Endothelial cell of umbilical vein (primary cell): ENCODE measurements at regions not wholly inside any gene's neighbourhood (a gene's known extent, or its start where the extent isn't known, plus 50 kb on each side); places are given as distances from the start of the nearest gene placed in this dataset.

ENCODE experiments used
- BruUV-seq: library from RNA; stranded (reverse); fragments of 400-500 nt; replicated peaks from 2 replicates; lab custom pipeline; 2021; lab: Mats Ljungman, UMichigan
- CTCF ChIA-PET: fragments of 300-600, 350-600 bp; sonication (Branson Sonifier 250); formaldehyde crosslinking; loops from one replicate; lab custom pipeline; 2021; ENCODE audit warnings: antibody characterized with exemption, inconsistent platforms; lab: Charles Lee
- POLR2A ChIA-PET: fragments of 300-600, 350-600 bp; sonication (Branson Sonifier 250); formaldehyde crosslinking; loops from one replicate; lab custom pipeline; 2021; ENCODE audit warnings: antibody characterized with exemption, inconsistent platforms; lab: Charles Lee
- DNase-seq: peaks from one replicate; pipeline ENCODE4 v3.0.0-alpha.2; 2011; ENCODE audit warnings: low read depth, low spot score
- FAIRE-seq: peaks from 2 replicates; lab custom pipeline; 2011; peaks lifted over from hg19 to GRCh38; lab: Jason Lieb, UNC
- H2AFZ ChIP-seq: 2 replicates; pipeline ENCODE4 v1.6.0; 2012; ENCODE audit warnings: low read depth, low read length, control low read depth, inconsistent platforms
- H3K27ac ChIP-seq: 2 replicates; pipeline ENCODE4 v1.5.1; 2011; ENCODE audit warnings: low read depth, mild to moderate bottlenecking, control low read depth, low read length, moderate library complexity; ENCODE audit not compliant: insufficient read depth
- H3K27me3 ChIP-seq, 2 experiments: 2 replicates each; pipeline versions ENCODE4 v1.6.0 to v1.6.1; 2011; ENCODE audit warnings: low read length in 2 of 2, mixed read lengths in 1 of 2; ENCODE audit not compliant: control insufficient read depth in 2 of 2, insufficient read depth in 2 of 2
- H3K36me3 ChIP-seq, 2 experiments: 2 replicates in 1 of 2; 3 replicates in 1 of 2; pipeline ENCODE4 v1.5.1; 2011; ENCODE audit warnings: low read length in 2 of 2, mild to moderate bottlenecking in 1 of 2, moderate library complexity in 1 of 2; ENCODE audit not compliant: control insufficient read depth in 2 of 2, insufficient read depth in 2 of 2; ENCODE audit errors: extremely low read depth in 1 of 2
- H3K4me1 ChIP-seq: 3 replicates; pipeline ENCODE4 v1.5.1; 2011; ENCODE audit warnings: mild to moderate bottlenecking, low read length; ENCODE audit not compliant: control insufficient read depth, insufficient read depth; ENCODE audit errors: extremely low read depth
- H3K4me2 ChIP-seq: 2 replicates; pipeline ENCODE4 v1.6.1; 2011; ENCODE audit warnings: low read length, control low read depth, mixed read lengths; ENCODE audit not compliant: insufficient read depth
- H3K4me3 ChIP-seq, 3 experiments: fragments of 200-600 bp in 1 of 3; sonication (generic), shearing (Covaris generic) in 1 of 3; replicated peaks in 1 of 3; 2 replicates each; pipeline ENCODE4 v1.5.1; 2011 to 2016; ENCODE audit warnings: control low read depth in 3 of 3, low read length in 3 of 3, mild to moderate bottlenecking in 2 of 3, inconsistent platforms in 1 of 3, low read depth in 1 of 3, moderate library complexity in 1 of 3; ENCODE audit not compliant: insufficient read depth in 1 of 3
- H3K79me2 ChIP-seq: 2 replicates; pipeline ENCODE4 v1.6.0; 2012; ENCODE audit warnings: low read length, inconsistent platforms; ENCODE audit not compliant: control insufficient read depth, insufficient read depth
- H3K9ac ChIP-seq: replicated peaks from 2 replicates; pipeline ENCODE3; 2011; ENCODE audit warnings: low read length, control low read depth; ENCODE audit not compliant: insufficient read depth; ENCODE audit errors: extremely low read depth
- H3K9me1 ChIP-seq: replicated peaks from 3 replicates; pipeline ENCODE4 v1.6.0; 2011; ENCODE audit warnings: mild to moderate bottlenecking, low read length; ENCODE audit not compliant: control insufficient read depth, insufficient read depth; ENCODE audit errors: extremely low read depth
- H3K9me3 ChIP-seq: replicated peaks from 2 replicates; pipeline ENCODE4 v1.5.1; 2012; ENCODE audit warnings: low read length, inconsistent platforms; ENCODE audit not compliant: control insufficient read depth, insufficient read depth
- H4K20me1 ChIP-seq: replicated peaks from 2 replicates; pipeline ENCODE3; 2011; ENCODE audit warnings: mild to moderate bottlenecking, low read length; ENCODE audit not compliant: control insufficient read depth, insufficient read depth; ENCODE audit errors: extremely low read depth
- CTCF ChIP-seq, 2 donors: IDR thresholded peaks; 1 replicate in 1 of 2; 2 replicates in 1 of 2; pipeline ENCODE4 v1.5.1; 2011; ENCODE audit warnings: low read length in 2 of 2, mild to moderate bottlenecking in 2 of 2, moderate library complexity in 2 of 2, control low read depth in 1 of 2, inconsistent platforms in 1 of 2, low read depth in 1 of 2; ENCODE audit not compliant: insufficient read depth in 1 of 2; ENCODE audit errors: extremely low read depth in 1 of 2
- EZH2 ChIP-seq: IDR thresholded peaks from 2 replicates; pipeline ENCODE4 v1.6.1; 2012; ENCODE audit warnings: borderline replicate concordance, low read depth, mild to moderate bottlenecking, moderate library complexity, low read length, inconsistent platforms; ENCODE audit not compliant: severe bottlenecking
- FOS ChIP-seq: IDR thresholded peaks from 2 replicates; pipeline ENCODE4 v1.6.1; 2011; ENCODE audit warnings: mild to moderate bottlenecking, low read length, moderate library complexity, borderline replicate concordance; ENCODE audit not compliant: insufficient read depth
- GATA2 ChIP-seq: IDR thresholded peaks from 2 replicates; pipeline ENCODE4 v1.7.0; 2011; ENCODE audit warnings: low read depth, mild to moderate bottlenecking, moderate library complexity, mixed read lengths, low read length; ENCODE audit not compliant: insufficient read length, insufficient read depth
- JUN ChIP-seq: IDR thresholded peaks from 2 replicates; pipeline ENCODE4 v1.6.1; 2011; ENCODE audit warnings: borderline replicate concordance, low read depth; ENCODE audit not compliant: insufficient read length, insufficient read depth
- MAX ChIP-seq: IDR thresholded peaks from 2 replicates; pipeline ENCODE4 v1.6.1; 2011; ENCODE audit not compliant: insufficient read depth, insufficient read length
- MYC ChIP-seq: IDR thresholded peaks from one replicate; pipeline ENCODE4 v1.6.1; 2011; ENCODE audit warnings: mild to moderate bottlenecking, low read depth, low read length
- POLR2A ChIP-seq: IDR thresholded peaks from 2 replicates; pipeline ENCODE4 v1.6.1; 2012; ENCODE audit warnings: low read depth, mild to moderate bottlenecking, control low read depth, low read length
- POLR2AphosphoS5 ChIP-seq: IDR thresholded peaks from 2 replicates; pipeline ENCODE4 v1.6.1; 2012; ENCODE audit warnings: low read depth, mild to moderate bottlenecking, control low read depth, low read length, moderate library complexity; ENCODE audit not compliant: insufficient read depth
- dilution Hi-C: fragments of 300-500 bp; cut with MboI; formaldehyde crosslinking; loops from one replicate; pipeline ENCODE4 v1.15.0; 2019; ENCODE audit warnings: low sequenced_read_pairs; ENCODE audit not compliant: extremely low pct_ligation_motif_present
- intact Hi-C: fragments of 100-400 bp; cut with micrococcal nuclease; formaldehyde crosslinking; loops from one replicate; pipeline ENCODE4 v1.10.0; 2022

- H3K4me2 ChIP-seq: no peak overlapping the region
- H3K9ac ChIP-seq: no peak overlapping the region
- no peaks in the 10 kb centered on the region for H3K4me1 ChIP-seq
- dilution Hi-C loops (no loop called here), intact Hi-C loops (no loop called here)
- BruUV-seq: no TSS peak
- H3K27me3 ChIP-seq: no peaks in the 10 kb centered on the region
- H2AFZ ChIP-seq: no peak overlapping the region
- TF ChIP-seq MAX: no peak
- no peak for TF ChIP-seq CTCF (IDR thresholded peaks at IDR 0.05; ENCODE audit: extremely low read depth in 1 of 2, insufficient read depth in 1 of 2, low read depth in 1 of 2, low read length in 2 of 2)
- TF ChIP-seq POLR2A: no peak
- no peak for TF ChIP-seq JUN
- no peak for TF ChIP-seq GATA2
- no peak for TF ChIP-seq MYC
- TF ChIP-seq POLR2AphosphoS5: no peak
- no peak for TF ChIP-seq EZH2
- no peak for TF ChIP-seq FOS
- POLR2A ChIA-PET: no interaction called here
- H3K27ac ChIP-seq: no peak overlapping the region
- no peaks in the 10 kb centered on the region for H3K9me1 ChIP-seq
- DNase-seq (no peak), FAIRE-seq (no peak)
- CTCF ChIA-PET: no interaction called here
- H4K20me1 ChIP-seq: no peaks in the 10 kb centered on the region
- no peaks in the 10 kb centered on the region for H3K79me2 ChIP-seq
- no peak overlapping the region for H3K4me3 ChIP-seq
- H3K36me3 ChIP-seq: no peaks in the 10 kb centered on the region
- H3K9me3 ChIP-seq: no peaks in the 10 kb centered on the region
These were observed 412.7 kb upstream of the TENM3 start for GRCh38 chr4:181830404-181831035.
